HEK293 (cell line): ENCODE measurements at regions not wholly inside any gene's neighbourhood (a gene's known extent, or its start where the extent isn't known, plus 50 kb on each side); places are given as distances from the start of the nearest gene placed in this dataset.

Experiments used
- CTCF ChIA-PET: fragments of 350-600 bp; formaldehyde crosslinking; extraction: SDS; loops from one replicate; lab custom pipeline; 2021; ENCODE audit warnings: antibody characterized with exemption; lab: Yijun Ruan, JAX
- POLR2A ChIA-PET: fragments of 300-600 bp; formaldehyde crosslinking; extraction: SDS; loops from one replicate; lab custom pipeline; 2020; ENCODE audit warnings: antibody characterized with exemption, inconsistent platforms; lab: Yijun Ruan, JAX
- H3K27ac ChIP-seq: fragments of 200-500 bp; sonication (Bioruptor generic); 2 replicates; pipeline ENCODE4 v1.5.1; 2014; ENCODE audit warnings: low read depth, low read length, control low read depth, inconsistent platforms; ENCODE audit errors: extremely low read depth
- H3K36me3 ChIP-seq, 2 experiments: fragments of 200-500 bp in 1 of 2; sonication (Bioruptor generic) in 1 of 2; 1 replicate in 1 of 2; 2 replicates in 1 of 2; pipeline ENCODE4 v1.5.1; 2014 to 2017; ENCODE audit warnings: inconsistent platforms in 2 of 2, low read length in 2 of 2; ENCODE audit not compliant: control insufficient read depth in 2 of 2, insufficient read depth in 1 of 2
- H3K4me1 ChIP-seq: fragments of 200-500 bp; sonication (Bioruptor generic); 2 replicates; pipeline ENCODE4 v1.5.1; 2014; ENCODE audit warnings: mild to moderate bottlenecking, low read length, inconsistent platforms; ENCODE audit not compliant: control insufficient read depth, insufficient read depth
- H3K4me3 ChIP-seq: 2 replicates; pipeline ENCODE4 v1.5.1; 2011; ENCODE audit warnings: low read depth, mild to moderate bottlenecking, control low read depth, low read length, moderate library complexity
- H3K9me3 ChIP-seq: fragments of 200-500 bp; sonication (Bioruptor generic); 2 replicates; pipeline ENCODE4 v1.5.1; 2014; ENCODE audit warnings: low read depth, low read length, inconsistent platforms; ENCODE audit not compliant: control insufficient read depth, insufficient read depth
- GFI1B ChIP-seq: fragments of 450-650 bp; formaldehyde crosslinking; IDR thresholded peaks from 2 replicates; pipeline ENCODE4 v1.5.1; 2016; ENCODE audit warnings: missing biosample characterization, missing genetic modification characterization
- MEIS1 ChIP-seq: sonication (generic); formaldehyde crosslinking; IDR thresholded peaks from 2 replicates; pipeline ENCODE4 v1.8.1; 2022; ENCODE audit warnings: missing genetic modification reagents, mild to moderate bottlenecking, borderline replicate concordance
- MYNN ChIP-seq: fragments of 450-650 bp; formaldehyde crosslinking; IDR thresholded peaks from 2 replicates; pipeline ENCODE4 v1.5.1; 2016; ENCODE audit warnings: missing biosample characterization, missing genetic modification characterization, borderline replicate concordance
- OSR2 ChIP-seq: fragments of 450-650 bp; formaldehyde crosslinking; IDR thresholded peaks from 2 replicates; pipeline ENCODE4 v1.5.1; 2016; ENCODE audit warnings: missing biosample characterization, missing genetic modification characterization
- YY2 ChIP-seq: fragments of 450-650 bp; formaldehyde crosslinking; IDR thresholded peaks from 2 replicates; pipeline ENCODE4 v1.5.1; 2016; ENCODE audit warnings: missing biosample characterization, missing genetic modification characterization
- ZFP41 ChIP-seq: fragments of 450-650 bp; formaldehyde crosslinking; IDR thresholded peaks from 2 replicates; pipeline ENCODE4 v1.5.1; 2016; ENCODE audit warnings: missing biosample characterization, missing genetic modification characterization, borderline replicate concordance
- ZNF19 ChIP-seq: fragments of 450-650 bp; formaldehyde crosslinking; IDR thresholded peaks from 2 replicates; pipeline ENCODE4; 2016; ENCODE audit warnings: missing biosample characterization, missing genetic modification characterization, low read depth
- ZNF324 ChIP-seq: fragments of 450-650 bp; formaldehyde crosslinking; IDR thresholded peaks from 2 replicates; pipeline ENCODE4 v1.5.1; 2016; ENCODE audit warnings: missing biosample characterization, missing genetic modification characterization
- ZNF555 ChIP-seq: fragments of 450-650 bp; formaldehyde crosslinking; conservative IDR thresholded peaks from 2 replicates; pipeline ENCODE4 v1.5.1; 2017; ENCODE audit warnings: missing biosample characterization, mild to moderate bottlenecking, missing genetic modification characterization, inconsistent platforms
- ZNF558 ChIP-seq: fragments of 450-650 bp; formaldehyde crosslinking; IDR thresholded peaks from 2 replicates; pipeline ENCODE4 v1.5.1; 2016; ENCODE audit warnings: missing biosample characterization, missing genetic modification characterization
- ZNF600 ChIP-seq: fragments of 450-650 bp; formaldehyde crosslinking; IDR thresholded peaks from 2 replicates; pipeline ENCODE4 v1.5.1; 2016; ENCODE audit warnings: missing biosample characterization, missing genetic modification characterization
- ZNF704 ChIP-seq: fragments of 450-650 bp; formaldehyde crosslinking; IDR thresholded peaks from 2 replicates; pipeline ENCODE4 v1.5.1; 2016; ENCODE audit warnings: missing biosample characterization, missing genetic modification characterization
- ZXDB ChIP-seq: fragments of 450-650 bp; formaldehyde crosslinking; IDR thresholded peaks from 2 replicates; pipeline ENCODE4 v1.5.1; 2016; ENCODE audit warnings: missing biosample characterization, missing genetic modification characterization
- TF ChIP-seq, protein P1 (sequence below): fragments of 450-650 bp; formaldehyde crosslinking; IDR thresholded peaks from 2 replicates; pipeline ENCODE4 v1.5.1; 2016; ENCODE audit warnings: missing biosample characterization, missing genetic modification characterization, borderline replicate concordance
- TF ChIP-seq, protein P2 (sequence below): fragments of 450-650 bp; formaldehyde crosslinking; IDR thresholded peaks from 2 replicates; pipeline ENCODE4 v1.5.1; 2017; ENCODE audit warnings: missing biosample characterization, missing genetic modification characterization
- TF ChIP-seq, protein P3 (sequence below): fragments of 450-650 bp; formaldehyde crosslinking; IDR thresholded peaks from 2 replicates; pipeline ENCODE4 v1.5.1; 2016; ENCODE audit warnings: missing biosample characterization, missing genetic modification characterization
- TF ChIP-seq, protein P4 (sequence below): fragments of 450-650 bp; formaldehyde crosslinking; IDR thresholded peaks from 2 replicates; pipeline ENCODE4 v1.5.1; 2016; ENCODE audit warnings: missing biosample characterization, missing genetic modification characterization

GRCh38 chr4:120353235-120353634 is 286.6 kb upstream of the MAD2L1 start:
- no peaks in the 10 kb centered on the region for H3K9me3 ChIP-seq
- H3K4me1 ChIP-seq = no peaks in the 10 kb centered on the region
- no peak overlapping the region for H3K4me3 ChIP-seq
- H3K36me3 ChIP-seq = no peaks in the 10 kb centered on the region
- ChIA-PET POLR2A (no interaction called here), CTCF (no interaction called here)
- no peak overlapping the region for H3K27ac ChIP-seq
- TF ChIP-seq ZNF555 (tag by site-specific recombination) (no peak), ZNF19 (tag by site-specific recombination) (no peak), ZFP41 (tag by site-specific recombination) (no peak), ZNF704 (tag by site-specific recombination) (no peak), ZNF558 (no peak), GFI1B (tag by site-specific recombination) (no peak), ZXDB (no peak), ZNF600 (tag by site-specific recombination) (no peak), MEIS1 (CRISPR knock-in tag) (no peak), ZNF324 (tag by site-specific recombination) (no peak), OSR2 (tag by site-specific recombination) (no peak), YY2 (tag by site-specific recombination) (no peak), MYNN (tag by site-specific recombination) (no peak)
- TF ChIP-seq, protein P1, sequence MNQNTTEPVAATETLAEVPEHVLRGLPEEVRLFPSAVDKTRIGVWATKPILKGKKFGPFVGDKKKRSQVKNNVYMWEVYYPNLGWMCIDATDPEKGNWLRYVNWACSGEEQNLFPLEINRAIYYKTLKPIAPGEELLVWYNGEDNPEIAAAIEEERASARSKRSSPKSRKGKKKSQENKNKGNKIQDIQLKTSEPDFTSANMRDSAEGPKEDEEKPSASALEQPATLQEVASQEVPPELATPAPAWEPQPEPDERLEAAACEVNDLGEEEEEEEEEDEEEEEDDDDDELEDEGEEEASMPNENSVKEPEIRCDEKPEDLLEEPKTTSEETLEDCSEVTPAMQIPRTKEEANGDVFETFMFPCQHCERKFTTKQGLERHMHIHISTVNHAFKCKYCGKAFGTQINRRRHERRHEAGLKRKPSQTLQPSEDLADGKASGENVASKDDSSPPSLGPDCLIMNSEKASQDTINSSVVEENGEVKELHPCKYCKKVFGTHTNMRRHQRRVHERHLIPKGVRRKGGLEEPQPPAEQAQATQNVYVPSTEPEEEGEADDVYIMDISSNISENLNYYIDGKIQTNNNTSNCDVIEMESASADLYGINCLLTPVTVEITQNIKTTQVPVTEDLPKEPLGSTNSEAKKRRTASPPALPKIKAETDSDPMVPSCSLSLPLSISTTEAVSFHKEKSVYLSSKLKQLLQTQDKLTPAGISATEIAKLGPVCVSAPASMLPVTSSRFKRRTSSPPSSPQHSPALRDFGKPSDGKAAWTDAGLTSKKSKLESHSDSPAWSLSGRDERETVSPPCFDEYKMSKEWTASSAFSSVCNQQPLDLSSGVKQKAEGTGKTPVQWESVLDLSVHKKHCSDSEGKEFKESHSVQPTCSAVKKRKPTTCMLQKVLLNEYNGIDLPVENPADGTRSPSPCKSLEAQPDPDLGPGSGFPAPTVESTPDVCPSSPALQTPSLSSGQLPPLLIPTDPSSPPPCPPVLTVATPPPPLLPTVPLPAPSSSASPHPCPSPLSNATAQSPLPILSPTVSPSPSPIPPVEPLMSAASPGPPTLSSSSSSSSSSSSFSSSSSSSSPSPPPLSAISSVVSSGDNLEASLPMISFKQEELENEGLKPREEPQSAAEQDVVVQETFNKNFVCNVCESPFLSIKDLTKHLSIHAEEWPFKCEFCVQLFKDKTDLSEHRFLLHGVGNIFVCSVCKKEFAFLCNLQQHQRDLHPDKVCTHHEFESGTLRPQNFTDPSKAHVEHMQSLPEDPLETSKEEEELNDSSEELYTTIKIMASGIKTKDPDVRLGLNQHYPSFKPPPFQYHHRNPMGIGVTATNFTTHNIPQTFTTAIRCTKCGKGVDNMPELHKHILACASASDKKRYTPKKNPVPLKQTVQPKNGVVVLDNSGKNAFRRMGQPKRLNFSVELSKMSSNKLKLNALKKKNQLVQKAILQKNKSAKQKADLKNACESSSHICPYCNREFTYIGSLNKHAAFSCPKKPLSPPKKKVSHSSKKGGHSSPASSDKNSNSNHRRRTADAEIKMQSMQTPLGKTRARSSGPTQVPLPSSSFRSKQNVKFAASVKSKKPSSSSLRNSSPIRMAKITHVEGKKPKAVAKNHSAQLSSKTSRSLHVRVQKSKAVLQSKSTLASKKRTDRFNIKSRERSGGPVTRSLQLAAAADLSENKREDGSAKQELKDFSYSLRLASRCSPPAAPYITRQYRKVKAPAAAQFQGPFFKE (tag by site-specific recombination) = no peak
- TF ChIP-seq, protein P2, sequence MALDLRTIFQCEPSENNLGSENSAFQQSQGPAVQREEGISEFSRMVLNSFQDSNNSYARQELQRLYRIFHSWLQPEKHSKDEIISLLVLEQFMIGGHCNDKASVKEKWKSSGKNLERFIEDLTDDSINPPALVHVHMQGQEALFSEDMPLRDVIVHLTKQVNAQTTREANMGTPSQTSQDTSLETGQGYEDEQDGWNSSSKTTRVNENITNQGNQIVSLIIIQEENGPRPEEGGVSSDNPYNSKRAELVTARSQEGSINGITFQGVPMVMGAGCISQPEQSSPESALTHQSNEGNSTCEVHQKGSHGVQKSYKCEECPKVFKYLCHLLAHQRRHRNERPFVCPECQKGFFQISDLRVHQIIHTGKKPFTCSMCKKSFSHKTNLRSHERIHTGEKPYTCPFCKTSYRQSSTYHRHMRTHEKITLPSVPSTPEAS = no peak
- TF ChIP-seq, protein P3, sequence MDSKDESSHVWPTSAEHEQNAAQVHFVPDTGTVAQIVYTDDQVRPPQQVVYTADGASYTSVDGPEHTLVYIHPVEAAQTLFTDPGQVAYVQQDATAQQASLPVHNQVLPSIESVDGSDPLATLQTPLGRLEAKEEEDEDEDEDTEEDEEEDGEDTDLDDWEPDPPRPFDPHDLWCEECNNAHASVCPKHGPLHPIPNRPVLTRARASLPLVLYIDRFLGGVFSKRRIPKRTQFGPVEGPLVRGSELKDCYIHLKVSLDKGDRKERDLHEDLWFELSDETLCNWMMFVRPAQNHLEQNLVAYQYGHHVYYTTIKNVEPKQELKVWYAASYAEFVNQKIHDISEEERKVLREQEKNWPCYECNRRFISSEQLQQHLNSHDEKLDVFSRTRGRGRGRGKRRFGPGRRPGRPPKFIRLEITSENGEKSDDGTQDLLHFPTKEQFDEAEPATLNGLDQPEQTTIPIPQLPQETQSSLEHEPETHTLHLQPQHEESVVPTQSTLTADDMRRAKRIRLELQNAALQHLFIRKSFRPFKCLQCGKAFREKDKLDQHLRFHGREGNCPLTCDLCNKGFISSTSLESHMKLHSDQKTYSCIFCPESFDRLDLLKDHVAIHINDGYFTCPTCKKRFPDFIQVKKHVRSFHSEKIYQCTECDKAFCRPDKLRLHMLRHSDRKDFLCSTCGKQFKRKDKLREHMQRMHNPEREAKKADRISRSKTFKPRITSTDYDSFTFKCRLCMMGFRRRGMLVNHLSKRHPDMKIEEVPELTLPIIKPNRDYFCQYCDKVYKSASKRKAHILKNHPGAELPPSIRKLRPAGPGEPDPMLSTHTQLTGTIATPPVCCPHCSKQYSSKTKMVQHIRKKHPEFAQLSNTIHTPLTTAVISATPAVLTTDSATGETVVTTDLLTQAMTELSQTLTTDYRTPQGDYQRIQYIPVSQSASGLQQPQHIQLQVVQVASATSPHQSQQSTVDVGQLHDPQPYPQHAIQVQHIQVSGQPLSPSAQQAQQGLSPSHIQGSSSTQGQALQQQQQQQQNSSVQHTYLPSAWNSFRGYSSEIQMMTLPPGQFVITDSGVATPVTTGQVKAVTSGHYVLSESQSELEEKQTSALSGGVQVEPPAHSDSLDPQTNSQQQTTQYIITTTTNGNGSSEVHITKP = no peak
- TF ChIP-seq, protein P4, sequence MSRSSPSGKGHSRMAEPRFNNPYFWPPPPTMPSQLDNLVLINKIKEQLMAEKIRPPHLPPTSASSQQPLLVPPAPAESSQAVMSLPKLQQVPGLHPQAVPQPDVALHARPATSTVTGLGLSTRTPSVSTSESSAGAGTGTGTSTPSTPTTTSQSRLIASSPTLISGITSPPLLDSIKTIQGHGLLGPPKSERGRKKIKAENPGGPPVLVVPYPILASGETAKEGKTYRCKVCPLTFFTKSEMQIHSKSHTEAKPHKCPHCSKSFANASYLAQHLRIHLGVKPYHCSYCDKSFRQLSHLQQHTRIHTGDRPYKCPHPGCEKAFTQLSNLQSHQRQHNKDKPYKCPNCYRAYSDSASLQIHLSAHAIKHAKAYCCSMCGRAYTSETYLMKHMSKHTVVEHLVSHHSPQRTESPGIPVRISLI (tag by site-specific recombination) = no peak
